Stimulated activated memory B cell treated with anti-CD40 and anti-IgM and Interleukin-4, amounts not matched to agents 10 μg/mL and 1 μg/mL and 100 μg/mL, for 72 hours (primary cell): ENCODE measurements at regions not wholly inside any gene's neighbourhood (a gene's known extent, or its start where the extent isn't known, plus 50 kb on each side); places are given as distances from the start of the nearest gene placed in this dataset.

ENCODE experiments used
- ATAC-seq: fragments of 150-1000 bp; cut with Tn5 transposase; 2 replicates; pipeline ENCODE4 v1.10.0; 2021
- H3K27ac Mint-ChIP-seq: one replicate; pipeline ENCODE4 v1.8.0; 2022; ENCODE audit warnings: mild to moderate bottlenecking, mixed read lengths
- H3K27me3 Mint-ChIP-seq: one replicate; pipeline ENCODE4 v1.8.0; 2022; ENCODE audit warnings: mixed read lengths
- H3K36me3 Mint-ChIP-seq: one replicate; pipeline ENCODE4 v1.8.0; 2022; ENCODE audit warnings: mixed read lengths
- H3K4me1 Mint-ChIP-seq: one replicate; pipeline ENCODE4 v1.8.0; 2022; ENCODE audit warnings: mixed read lengths
- H3K4me3 Mint-ChIP-seq: one replicate; pipeline ENCODE4 v1.8.0; 2022; ENCODE audit warnings: mild to moderate bottlenecking, moderate library complexity, mixed read lengths
- H3K9me3 Mint-ChIP-seq: one replicate; pipeline ENCODE4 v1.8.0; 2022; ENCODE audit warnings: mixed read lengths

GRCh38 chr20:12670301-12670700, 338.5 kb upstream of the SPTLC3 start:
- Mint-ChIP-seq H3K27me3 (no peaks in the 10 kb centered on the region), H3K4me1 (no peaks in the 10 kb centered on the region), H3K36me3 (no peaks in the 10 kb centered on the region), H3K9me3 (peaks cover 4% of the 10 kb centered on the region), H3K4me3 (no peak overlapping the region), H3K27ac (no peak overlapping the region)
- no peak for ATAC-seq

- no peaks in the 10 kb centered on the region for H3K36me3 Mint-ChIP-seq
- H3K4me3 Mint-ChIP-seq, result no peak overlapping the region
- no peak overlapping the region for H3K27ac Mint-ChIP-seq
- H3K27me3 Mint-ChIP-seq, result no peaks in the 10 kb centered on the region
- H3K9me3 Mint-ChIP-seq, result peaks cover 4% of the 10 kb centered on the region
- H3K4me1 Mint-ChIP-seq, result no peaks in the 10 kb centered on the region
- no peak for ATAC-seq
Observed at GRCh38 chr20:12673352-12673751, 335.4 kb upstream of the SPTLC3 start.

GRCh38 chr20:12677925-12678324, 330.8 kb upstream of the SPTLC3 start:
- Mint-ChIP-seq H3K36me3 (no peaks in the 10 kb centered on the region), H3K27ac (no peak overlapping the region), H3K27me3 (no peaks in the 10 kb centered on the region), H3K4me3 (no peak overlapping the region), H3K4me1 (no peaks in the 10 kb centered on the region), H3K9me3 (peaks cover 4% of the 10 kb centered on the region)
- ATAC-seq, result no peak

GRCh38 chr20:12679447-12679846, 329.3 kb upstream of the SPTLC3 start:
- Mint-ChIP-seq H3K4me1 (no peaks in the 10 kb centered on the region), H3K36me3 (no peaks in the 10 kb centered on the region), H3K27me3 (no peaks in the 10 kb centered on the region), H3K9me3 (peaks cover 4% of the 10 kb centered on the region), H3K4me3 (no peak overlapping the region), H3K27ac (no peak overlapping the region)
- no peak for ATAC-seq

- Mint-ChIP-seq H3K4me3 (no peak overlapping the region), H3K27me3 (no peaks in the 10 kb centered on the region), H3K9me3 (peaks cover 6% of the 10 kb centered on the region), H3K27ac (no peak overlapping the region), H3K36me3 (no peaks in the 10 kb centered on the region), H3K4me1 (no peaks in the 10 kb centered on the region)
- ATAC-seq, result no peak
Observed at GRCh38 chr20:12682613-12683012, 326.2 kb upstream of the SPTLC3 start.

GRCh38 chr20:12687476-12687875, 321.3 kb upstream of the SPTLC3 start:
- Mint-ChIP-seq H3K4me3 (no peak overlapping the region), H3K27ac (no peak overlapping the region), H3K9me3 (peaks cover 5% of the 10 kb centered on the region), H3K4me1 (no peaks in the 10 kb centered on the region), H3K27me3 (no peaks in the 10 kb centered on the region), H3K36me3 (no peaks in the 10 kb centered on the region)
- no peak for ATAC-seq

- Mint-ChIP-seq H3K4me3 (no peak overlapping the region), H3K27me3 (no peaks in the 10 kb centered on the region), H3K36me3 (no peaks in the 10 kb centered on the region), H3K9me3 (peaks cover 1% of the 10 kb centered on the region), H3K27ac (no peak overlapping the region), H3K4me1 (no peaks in the 10 kb centered on the region)
- ATAC-seq, result no peak
Observed at GRCh38 chr20:12695937-12696336, 312.8 kb upstream of the SPTLC3 start.

GRCh38 chr20:12698817-12699216, 310.0 kb upstream of the SPTLC3 start:
- no peaks in the 10 kb centered on the region for H3K36me3 Mint-ChIP-seq

GRCh38 chr20:12699374-12700228, 309.2 kb upstream of the SPTLC3 start:
- H3K4me1 Mint-ChIP-seq, result no peaks in the 10 kb centered on the region
- H3K4me3 Mint-ChIP-seq, result no peak overlapping the region
- ATAC-seq, result no peak
- H3K27ac Mint-ChIP-seq, result no peak overlapping the region
- H3K36me3 Mint-ChIP-seq, result no peaks in the 10 kb centered on the region
- H3K9me3 Mint-ChIP-seq, result peaks cover 7% of the 10 kb centered on the region
- H3K27me3 Mint-ChIP-seq, result no peaks in the 10 kb centered on the region

More at GRCh38 chr20:12698817-12699216, 310.0 kb upstream of the SPTLC3 start:
- Mint-ChIP-seq H3K27me3 (no peaks in the 10 kb centered on the region), H3K9me3 (peaks cover 7% of the 10 kb centered on the region), H3K4me3 (no peak overlapping the region), H3K4me1 (no peaks in the 10 kb centered on the region), H3K27ac (no peak overlapping the region)
- ATAC-seq, result no peak

GRCh38 chr20:12700701-12701100, 308.1 kb upstream of the SPTLC3 start:
- no peak overlapping the region for H3K4me3 Mint-ChIP-seq
- no peak for ATAC-seq
- H3K27me3 Mint-ChIP-seq, result no peaks in the 10 kb centered on the region
- no peaks in the 10 kb centered on the region for H3K4me1 Mint-ChIP-seq
- peaks cover 7% of the 10 kb centered on the region for H3K9me3 Mint-ChIP-seq
- H3K27ac Mint-ChIP-seq, result no peak overlapping the region
- no peaks in the 10 kb centered on the region for H3K36me3 Mint-ChIP-seq

GRCh38 chr20:12702312-12702711, 306.5 kb upstream of the SPTLC3 start:
- Mint-ChIP-seq H3K9me3 (peaks cover 7% of the 10 kb centered on the region), H3K27me3 (no peaks in the 10 kb centered on the region)

GRCh38 chr20:12715371-12715770, 293.4 kb upstream of the SPTLC3 start:
- ATAC-seq, result no peak
- no peaks in the 10 kb centered on the region for H3K36me3 Mint-ChIP-seq
- no peak overlapping the region for H3K4me3 Mint-ChIP-seq
- no peaks in the 10 kb centered on the region for H3K4me1 Mint-ChIP-seq
- peaks cover 5% of the 10 kb centered on the region for H3K9me3 Mint-ChIP-seq
- H3K27me3 Mint-ChIP-seq, result no peaks in the 10 kb centered on the region
- H3K27ac Mint-ChIP-seq, result no peak overlapping the region

More at GRCh38 chr20:12702312-12702711, 306.5 kb upstream of the SPTLC3 start:
- Mint-ChIP-seq H3K4me3 (no peak overlapping the region), H3K4me1 (no peaks in the 10 kb centered on the region), H3K27ac (no peak overlapping the region), H3K36me3 (no peaks in the 10 kb centered on the region)
- ATAC-seq, result peak; percentile 8

- Mint-ChIP-seq H3K36me3 (no peaks in the 10 kb centered on the region), H3K4me1 (no peaks in the 10 kb centered on the region), H3K9me3 (peaks cover 5% of the 10 kb centered on the region), H3K27me3 (no peaks in the 10 kb centered on the region), H3K4me3 (no peak overlapping the region), H3K27ac (no peak overlapping the region)
- ATAC-seq, result no peak
Observed at GRCh38 chr20:12715991-12716680, 292.6 kb upstream of the SPTLC3 start.

GRCh38 chr20:12717061-12717460, 291.7 kb upstream of the SPTLC3 start:
- ATAC-seq, result no peak
- Mint-ChIP-seq H3K36me3 (no peaks in the 10 kb centered on the region), H3K4me3 (no peak overlapping the region), H3K4me1 (no peaks in the 10 kb centered on the region), H3K9me3 (peaks cover 5% of the 10 kb centered on the region), H3K27ac (no peak overlapping the region), H3K27me3 (no peaks in the 10 kb centered on the region)

- ATAC-seq, result no peak
- H3K9me3 Mint-ChIP-seq, result peaks cover 5% of the 10 kb centered on the region
- H3K27me3 Mint-ChIP-seq, result no peaks in the 10 kb centered on the region
- no peak overlapping the region for H3K4me3 Mint-ChIP-seq
- no peaks in the 10 kb centered on the region for H3K4me1 Mint-ChIP-seq
- H3K27ac Mint-ChIP-seq, result no peak overlapping the region
- H3K36me3 Mint-ChIP-seq, result no peaks in the 10 kb centered on the region
Observed at GRCh38 chr20:12718619-12719018, 290.2 kb upstream of the SPTLC3 start.

- Mint-ChIP-seq H3K27ac (no peak overlapping the region), H3K4me3 (no peak overlapping the region), H3K36me3 (no peaks in the 10 kb centered on the region), H3K9me3 (peaks cover 3% of the 10 kb centered on the region), H3K4me1 (no peaks in the 10 kb centered on the region), H3K27me3 (no peaks in the 10 kb centered on the region)
- no peak for ATAC-seq
Observed at GRCh38 chr20:12721636-12722035, 287.1 kb upstream of the SPTLC3 start.
